ENCODE measurements at regions not wholly inside any gene's neighbourhood (a gene's known extent, or its start where the extent isn't known, plus 50 kb on each side); places are given as distances from the start of the nearest gene placed in this dataset.
A peak's percentile ranks its signal among the peaks of the same experiment; 100 is the strongest.

- no CpG with 5 or more reads among the region's 4 CpGs for WGBS (ENCODE audit: extremely low coverage, insufficient coverage, insufficient read length)
- Histone ChIP-seq H3K4me2 (ENCODE audit: low read length) (no peak overlapping the region), H2BK5ac (ENCODE audit: low read depth, low read length, poor library complexity) (no peak overlapping the region), H3K4me3 (ENCODE audit: low read depth, low read length) (no peak overlapping the region), H3K36me3 (ENCODE audit: control insufficient read depth in 1 of 2, insufficient read depth in 2 of 2, low read length in 2 of 2) (no peaks in the 10 kb centered on the region), H3K18ac (ENCODE audit: low read length) (no peak overlapping the region), H3K9ac (ENCODE audit: low read length) (no peak overlapping the region), H3K27ac (ENCODE audit: low read depth, low read length) (no peak overlapping the region), H3K9me3 (ENCODE audit: insufficient read depth, low read depth, low read length) (no peaks in the 10 kb centered on the region), H3K4me1 (ENCODE audit: control insufficient read depth in 1 of 2, insufficient read depth in 2 of 2, low read length in 2 of 2) (peaks cover 4 to 5% of the 10 kb centered on the region in 2 experiments), H4K8ac (ENCODE audit: low read depth, low read length) (no peak overlapping the region), H4K12ac (ENCODE audit: low read depth, low read length) (no peak overlapping the region), H4K91ac (ENCODE audit: low read depth, low read length) (no peak overlapping the region), H3K4ac (ENCODE audit: low read depth, low read length) (no peak overlapping the region), H3K79me1 (ENCODE audit: low read length) (peaks cover 2% of the 10 kb centered on the region), H3K23ac (ENCODE audit: low read length) (no peak overlapping the region), H2AK5ac (ENCODE audit: low read length) (peak overlapping the region; percentile 17), H2BK12ac (ENCODE audit: low read length) (no peak overlapping the region), H2AFZ (ENCODE audit: insufficient read depth, low read length, poor library complexity) (no peak overlapping the region), H3K27me3 (ENCODE audit: insufficient read depth, low read length) (no peaks in the 10 kb centered on the region), H3K14ac (ENCODE audit: low read length) (no peak overlapping the region), H2BK120ac (ENCODE audit: insufficient read depth, low read length, poor library complexity) (no peak overlapping the region), H3K79me2 (ENCODE audit: control insufficient read depth, insufficient read depth, low read length, poor library complexity) (no peaks in the 10 kb centered on the region)
- DNase-seq = peak; percentile 80 to 90
These were observed 298.3 kb downstream of the HS3ST1 start for GRCh38 chr4:11130195-11130970.

- Histone ChIP-seq H3K4me2 (ENCODE audit: low read length) (no peak overlapping the region), H3K36me3 (ENCODE audit: control insufficient read depth in 1 of 2, insufficient read depth in 2 of 2, low read length in 2 of 2) (no peaks in the 10 kb centered on the region), H3K4ac (ENCODE audit: low read depth, low read length) (no peak overlapping the region), H3K14ac (ENCODE audit: low read length) (no peak overlapping the region), H2BK12ac (ENCODE audit: low read length) (no peak overlapping the region), H3K9ac (ENCODE audit: low read length) (no peak overlapping the region), H3K79me2 (ENCODE audit: control insufficient read depth, insufficient read depth, low read length, poor library complexity) (no peaks in the 10 kb centered on the region), H2AK5ac (ENCODE audit: low read length) (no peak overlapping the region), H3K23ac (ENCODE audit: low read length) (no peak overlapping the region), H3K18ac (ENCODE audit: low read length) (no peak overlapping the region), H3K27ac (ENCODE audit: low read depth, low read length) (no peak overlapping the region), H2AFZ (ENCODE audit: insufficient read depth, low read length, poor library complexity) (no peak overlapping the region), H2BK5ac (ENCODE audit: low read depth, low read length, poor library complexity) (no peak overlapping the region), H3K9me3 (ENCODE audit: insufficient read depth, low read depth, low read length) (no peaks in the 10 kb centered on the region), H4K91ac (ENCODE audit: low read depth, low read length) (no peak overlapping the region), H4K8ac (ENCODE audit: low read depth, low read length) (no peak overlapping the region), H3K4me3 (ENCODE audit: low read depth, low read length) (no peak overlapping the region), H3K79me1 (ENCODE audit: low read length) (no peaks in the 10 kb centered on the region), H3K4me1 (ENCODE audit: control insufficient read depth in 1 of 2, insufficient read depth in 2 of 2, low read length in 2 of 2) (no peaks in the 10 kb centered on the region), H2BK120ac (ENCODE audit: insufficient read depth, low read length, poor library complexity) (no peak overlapping the region), H4K12ac (ENCODE audit: low read depth, low read length) (no peak overlapping the region), H3K27me3 (ENCODE audit: insufficient read depth, low read length) (no peaks in the 10 kb centered on the region)
- no CpG with 5 or more reads among the region's 2 CpGs for WGBS (ENCODE audit: extremely low coverage, insufficient coverage, insufficient read length)
- no peak for DNase-seq
These were observed 308.3 kb downstream of the HS3ST1 start for GRCh38 chr4:11120435-11120834.

- no peak overlapping the region for H3K14ac ChIP-seq (ENCODE audit: low read length)
- DNase-seq = no peak
- WGBS (ENCODE audit: extremely low coverage, insufficient coverage, insufficient read length) = no CpG with 5 or more reads among the region's 1 CpG
- no peaks in the 10 kb centered on the region for H3K79me1 ChIP-seq (ENCODE audit: low read length)
- no peak overlapping the region for H3K18ac ChIP-seq (ENCODE audit: low read length)
- no peak overlapping the region for H3K4me3 ChIP-seq (ENCODE audit: low read depth, low read length)
- no peak overlapping the region for H2BK5ac ChIP-seq (ENCODE audit: low read depth, low read length, poor library complexity)
- H3K23ac ChIP-seq (ENCODE audit: low read length) = no peak overlapping the region
- H3K79me2 ChIP-seq (ENCODE audit: control insufficient read depth, insufficient read depth, low read length, poor library complexity) = no peaks in the 10 kb centered on the region
- H4K8ac ChIP-seq (ENCODE audit: low read depth, low read length) = no peak overlapping the region
- H3K9ac ChIP-seq (ENCODE audit: low read length) = no peak overlapping the region
- H4K91ac ChIP-seq (ENCODE audit: low read depth, low read length) = no peak overlapping the region
- no peaks in the 10 kb centered on the region for H3K4me1 ChIP-seq (ENCODE audit: control insufficient read depth in 1 of 2, insufficient read depth in 2 of 2, low read length in 2 of 2)
- H3K36me3 ChIP-seq (ENCODE audit: control insufficient read depth in 1 of 2, insufficient read depth in 2 of 2, low read length in 2 of 2) = no peaks in the 10 kb centered on the region
- no peak overlapping the region for H2AK5ac ChIP-seq (ENCODE audit: low read length)
- no peak overlapping the region for H4K12ac ChIP-seq (ENCODE audit: low read depth, low read length)
- H3K27me3 ChIP-seq (ENCODE audit: insufficient read depth, low read length) = no peaks in the 10 kb centered on the region
- H2AFZ ChIP-seq (ENCODE audit: insufficient read depth, low read length, poor library complexity) = no peak overlapping the region
- H3K4ac ChIP-seq (ENCODE audit: low read depth, low read length) = no peak overlapping the region
- no peak overlapping the region for H3K4me2 ChIP-seq (ENCODE audit: low read length)
- no peak overlapping the region for H3K27ac ChIP-seq (ENCODE audit: low read depth, low read length)
- no peak overlapping the region for H2BK120ac ChIP-seq (ENCODE audit: insufficient read depth, low read length, poor library complexity)
- H2BK12ac ChIP-seq (ENCODE audit: low read length) = no peak overlapping the region
- no peaks in the 10 kb centered on the region for H3K9me3 ChIP-seq (ENCODE audit: insufficient read depth, low read depth, low read length)
These were observed 309.2 kb downstream of the HS3ST1 start for GRCh38 chr4:11119474-11119873.

GRCh38 chr4:11118513-11118912, 310.2 kb downstream of the HS3ST1 start:
- Histone ChIP-seq H4K12ac (ENCODE audit: low read depth, low read length) (no peak overlapping the region), H3K79me2 (ENCODE audit: control insufficient read depth, insufficient read depth, low read length, poor library complexity) (no peaks in the 10 kb centered on the region)
- WGBS (ENCODE audit: extremely low coverage, insufficient coverage, insufficient read length) = no CpG with 5 or more reads among the region's 2 CpGs

More at GRCh38 chr4:11118513-11118912, 310.2 kb downstream of the HS3ST1 start:
- Histone ChIP-seq H3K14ac (ENCODE audit: low read length) (no peak overlapping the region), H3K4ac (ENCODE audit: low read depth, low read length) (no peak overlapping the region), H3K27me3 (ENCODE audit: insufficient read depth, low read length) (no peaks in the 10 kb centered on the region), H3K79me1 (ENCODE audit: low read length) (no peaks in the 10 kb centered on the region), H2AK5ac (ENCODE audit: low read length) (no peak overlapping the region), H2BK12ac (ENCODE audit: low read length) (no peak overlapping the region), H3K9ac (ENCODE audit: low read length) (no peak overlapping the region), H3K4me1 (ENCODE audit: control insufficient read depth in 1 of 2, insufficient read depth in 2 of 2, low read length in 2 of 2) (no peaks in the 10 kb centered on the region), H4K8ac (ENCODE audit: low read depth, low read length) (no peak overlapping the region), H3K18ac (ENCODE audit: low read length) (no peak overlapping the region), H2BK120ac (ENCODE audit: insufficient read depth, low read length, poor library complexity) (no peak overlapping the region), H3K9me3 (ENCODE audit: insufficient read depth, low read depth, low read length) (no peaks in the 10 kb centered on the region), H3K23ac (ENCODE audit: low read length) (no peak overlapping the region), H3K4me3 (ENCODE audit: low read depth, low read length) (no peak overlapping the region), H4K91ac (ENCODE audit: low read depth, low read length) (no peak overlapping the region), H2AFZ (ENCODE audit: insufficient read depth, low read length, poor library complexity) (no peak overlapping the region), H3K4me2 (ENCODE audit: low read length) (no peak overlapping the region), H3K36me3 (ENCODE audit: control insufficient read depth in 1 of 2, insufficient read depth in 2 of 2, low read length in 2 of 2) (no peaks in the 10 kb centered on the region), H3K27ac (ENCODE audit: low read depth, low read length) (no peak overlapping the region), H2BK5ac (ENCODE audit: low read depth, low read length, poor library complexity) (no peak overlapping the region)
- no peak for DNase-seq
